T47D (cell line): ENCODE measurements at regions not wholly inside any gene's neighbourhood (a gene's known extent, or its start where the extent isn't known, plus 50 kb on each side); places are given as distances from the start of the nearest gene placed in this dataset.
A peak's percentile ranks its signal among the peaks of the same experiment; 100 is the strongest.

Source experiments
- DNase-seq, 2 experiments: peaks; one replicate each; pipeline versions ENCODE4 v3.0.0 to v3.0.0-alpha.2; 2011 to 2012; ENCODE audit warnings: low read depth in 1 of 2, low spot score in 1 of 2
- JUND ChIP-seq: IDR thresholded peaks from 2 replicates; pipeline ENCODE4 v1.6.1; 2012; ENCODE audit warnings: low read depth
- in situ Hi-C: cut with HindIII; loops from 2 replicates; pipeline ENCODE4 v1.10.0; 2016; ENCODE audit warnings: low sequenced_read_pairs, low pct_unique_long_range_greater_than_20kb

DNA sequence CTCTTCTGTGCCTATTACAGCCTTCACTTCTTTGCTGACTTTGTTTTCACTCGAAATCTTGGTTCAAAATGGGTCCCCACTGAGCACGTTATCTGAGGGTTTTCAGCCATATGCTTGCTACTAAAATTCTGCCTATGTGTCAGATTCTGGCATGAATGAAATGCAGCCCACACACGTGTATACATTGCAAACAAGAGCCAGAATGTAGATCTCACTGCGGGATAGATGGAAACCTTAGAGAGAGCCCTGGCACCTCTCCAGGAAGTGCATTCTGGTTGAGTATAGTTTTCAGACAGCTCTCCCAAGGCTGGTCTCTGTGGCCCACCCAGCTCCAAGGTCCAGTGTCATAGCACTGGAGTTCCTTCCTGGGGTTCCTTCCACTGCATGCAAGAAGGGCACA, 234.7 kb upstream of the GJB5 start:
- DNase-seq, result no peak
- TF ChIP-seq JUND, result no peak
- in situ Hi-C loops, result no loop called here

GRCh38 chr1:34524783-34525182, 230.1 kb upstream of the GJB5 start:
- in situ Hi-C loops, result no loop called here
- DNase-seq, result no peak
- TF ChIP-seq JUND, result no peak

- in situ Hi-C loops, result no loop called here
- no peak for TF ChIP-seq JUND
- DNase-seq, result no peak
Measured at GRCh38 chr1:34529935-34530859, 224.7 kb upstream of the GJB5 start.

DNA sequence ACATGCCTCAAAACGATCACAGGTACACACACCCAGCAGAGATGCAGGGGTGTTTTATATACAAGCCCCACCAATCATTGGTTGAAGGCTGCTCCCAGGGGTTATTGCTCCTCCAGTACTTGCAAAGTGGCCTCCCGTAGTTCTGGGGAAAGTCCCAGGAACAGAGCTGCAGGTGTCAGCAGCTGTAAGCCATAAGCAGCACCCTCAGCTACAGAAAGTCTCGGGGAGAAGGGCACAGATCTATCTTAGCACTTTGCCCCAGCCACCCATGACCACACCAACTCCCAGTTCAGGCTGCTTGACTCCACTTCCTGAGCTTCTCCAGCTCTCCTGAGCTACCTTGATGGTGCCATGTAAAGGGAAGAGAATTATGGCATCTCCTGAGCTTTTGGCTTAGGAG, 222.7 kb upstream of the GJB5 start:
- in situ Hi-C loops, result no loop called here
- TF ChIP-seq JUND, result no peak
- no peak for DNase-seq

GRCh38 chr1:34538481-34538880, 216.4 kb upstream of the GJB5 start:
- no peak for TF ChIP-seq JUND
- DNase-seq, result no peak
- in situ Hi-C loops, result no loop called here

DNA sequence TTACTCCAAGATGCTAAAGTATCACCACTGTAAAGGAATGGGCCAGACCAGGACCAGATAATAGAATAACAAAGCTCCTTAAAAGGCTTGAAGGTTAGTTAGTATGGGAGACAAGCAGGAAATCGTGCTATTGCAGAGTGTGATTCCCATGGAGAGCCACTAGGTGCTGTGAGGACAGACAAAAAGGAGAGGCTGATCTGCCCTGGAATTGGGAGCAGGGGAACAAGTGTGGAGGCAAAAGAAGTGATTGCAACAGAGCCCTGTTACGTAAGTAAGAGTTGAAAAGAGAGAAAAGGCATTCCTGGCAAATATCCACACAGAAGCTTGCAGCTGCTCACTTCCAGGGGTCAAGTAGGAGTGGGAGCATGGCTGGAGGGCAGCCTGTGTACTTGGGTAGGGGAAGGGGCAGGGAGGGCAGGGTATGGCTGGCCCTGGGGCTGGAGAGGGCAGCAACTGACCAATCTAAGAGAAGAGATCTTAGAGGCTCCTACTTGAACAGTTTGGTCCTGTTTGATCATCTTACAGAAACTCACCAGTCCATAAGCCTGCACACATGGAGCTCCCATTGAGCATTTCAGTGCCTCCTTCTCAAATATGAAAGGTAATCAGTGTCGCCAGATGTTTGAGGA, 207.7 kb upstream of the GJB5 start:
- DNase-seq, result peak in 1 of 2 experiments; percentile 4
- in situ Hi-C loops, result no loop called here
- no peak for TF ChIP-seq JUND

DNA sequence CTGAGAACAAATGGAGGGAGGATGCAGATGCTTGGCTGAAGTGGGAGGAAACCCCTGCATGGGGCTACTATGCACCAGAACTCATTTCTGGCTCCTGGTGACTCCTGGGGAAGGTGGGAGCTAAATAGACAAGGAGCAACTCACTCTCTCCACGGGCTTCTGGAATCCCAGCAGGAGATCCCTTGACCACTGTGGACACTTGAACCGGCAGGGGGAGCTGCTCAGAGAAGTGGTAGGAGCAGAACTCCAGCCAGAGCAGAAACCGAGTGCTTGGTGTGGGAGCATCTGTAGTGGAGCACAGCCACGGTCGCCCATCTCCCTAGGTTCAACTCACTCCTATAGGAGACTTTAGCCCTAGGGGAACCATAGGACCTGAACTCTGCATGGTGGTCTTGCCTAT, 205.6 kb upstream of the GJB5 start:
- peak in 1 of 2 experiments; percentile 7 for DNase-seq
- in situ Hi-C loops, result no loop called here
- no peak for TF ChIP-seq JUND

DNA sequence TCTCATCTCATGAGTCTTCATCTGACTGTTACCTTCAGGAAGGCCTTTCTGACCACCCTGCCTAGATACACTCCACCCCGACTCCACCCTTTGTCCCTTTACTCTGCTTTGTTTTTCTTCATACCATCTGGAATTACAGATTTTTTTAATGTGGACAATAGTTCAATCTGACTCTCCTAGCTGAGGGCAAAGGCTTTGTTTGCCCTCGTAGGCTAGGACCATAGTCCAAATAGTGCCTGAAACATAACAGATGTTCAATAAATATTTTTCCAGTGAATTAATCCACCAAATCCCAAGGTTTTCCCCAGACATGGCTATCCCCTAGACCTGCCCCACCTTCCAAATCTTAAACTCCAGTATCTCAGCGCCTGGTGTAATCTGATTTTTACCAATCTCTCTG, 176.5 kb upstream of the GJB5 start:
- in situ Hi-C loops, result no loop called here
- DNase-seq, result no peak
- no peak for TF ChIP-seq JUND

DNA sequence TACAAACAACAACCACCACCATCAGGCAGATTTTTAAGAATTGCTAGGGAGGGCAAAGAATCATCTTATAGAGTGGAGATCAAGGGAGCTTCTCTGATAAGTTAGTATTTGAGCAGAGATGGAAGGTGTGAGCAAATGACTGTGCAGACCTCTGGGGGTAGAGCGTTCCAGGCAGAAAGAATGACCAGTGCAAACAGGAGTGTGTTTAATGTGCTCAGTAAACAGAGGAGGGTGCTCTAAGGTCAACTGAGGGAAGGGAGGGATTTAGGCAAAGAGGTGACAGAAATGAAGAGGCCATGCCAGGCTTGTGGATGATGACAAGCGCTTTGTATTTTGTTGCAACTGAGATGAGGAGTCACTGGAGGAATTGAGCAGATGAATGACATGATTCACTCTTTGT, 172.5 kb upstream of the GJB5 start:
- TF ChIP-seq JUND, result no peak
- DNase-seq, result no peak
- in situ Hi-C loops, result no loop called here

DNA sequence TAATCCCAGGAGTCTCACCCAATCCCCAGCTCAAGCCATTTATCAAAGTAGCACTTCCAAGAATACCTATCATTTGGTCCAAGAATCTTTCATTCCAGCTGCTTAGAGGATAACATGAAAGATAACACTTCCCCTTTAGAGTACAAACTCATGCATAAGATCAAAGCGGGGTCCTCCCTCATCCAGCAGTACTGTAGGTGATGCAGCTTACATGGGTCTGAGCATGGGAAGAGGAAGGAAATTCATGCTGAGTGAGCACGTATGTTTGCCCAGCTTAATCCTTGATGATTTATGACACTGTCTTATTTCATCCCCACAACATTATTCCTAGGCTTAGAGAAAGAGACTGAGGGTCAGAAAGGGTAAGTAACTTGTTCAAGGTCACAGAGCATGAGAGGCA, 167.1 kb upstream of the GJB5 start:
- no peak for DNase-seq
- in situ Hi-C loops, result no loop called here
- no peak for TF ChIP-seq JUND

- in situ Hi-C loops, result no loop called here
- DNase-seq, result no peak
- no peak for TF ChIP-seq JUND
Measured at GRCh38 chr1:34590211-34590623, 164.6 kb upstream of the GJB5 start.

DNA sequence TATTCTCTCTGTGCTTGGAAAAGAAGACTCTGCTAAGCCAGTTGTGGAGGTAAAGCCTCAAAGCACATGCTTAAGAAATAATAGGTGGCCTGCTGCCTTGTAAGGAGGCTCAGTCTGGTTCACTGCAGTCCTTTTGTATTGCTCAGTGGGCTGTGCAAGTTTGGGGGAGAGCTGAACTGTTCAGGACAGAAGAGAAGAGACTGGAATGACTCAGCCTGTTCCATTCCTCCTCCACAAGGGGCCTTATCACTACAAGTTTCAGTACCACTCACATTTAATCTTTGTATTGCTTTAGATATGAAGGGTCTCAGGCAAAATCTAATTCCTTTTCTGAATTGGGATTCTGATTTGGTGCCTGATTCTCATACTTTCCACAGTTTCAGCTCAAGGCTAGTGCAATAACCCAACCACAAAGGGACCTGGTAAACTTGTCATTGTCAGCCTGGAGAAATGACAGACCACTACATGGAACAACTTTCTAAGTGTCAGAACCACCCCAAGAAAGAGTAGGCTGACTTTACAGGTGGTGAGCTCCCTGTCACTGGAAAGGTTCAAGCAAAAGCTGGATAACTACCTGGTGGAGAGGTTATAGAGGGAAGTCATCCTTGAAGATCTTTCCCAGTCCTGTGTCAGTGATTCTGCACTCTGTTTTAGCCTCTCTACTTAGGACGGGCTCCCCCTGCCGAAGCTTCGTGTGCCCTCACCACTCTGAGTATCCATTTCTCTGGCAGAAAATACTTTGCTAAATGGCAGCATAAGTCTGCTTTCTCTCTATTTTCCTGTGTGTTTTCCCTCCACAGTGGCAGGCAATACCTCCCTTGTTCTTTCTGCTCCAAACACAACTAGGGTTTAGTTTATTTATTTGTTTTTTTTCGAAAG, 162.9 kb upstream of the GJB5 start:
- TF ChIP-seq JUND, result no peak
- peak in 1 of 2 experiments; percentile 10 for DNase-seq
- in situ Hi-C loops, result no loop called here
